Ishikawa (cell line): ENCODE measurements at regions not wholly inside any gene's neighbourhood (a gene's known extent, or its start where the extent isn't known, plus 50 kb on each side); places are given as distances from the start of the nearest gene placed in this dataset.

ENCODE experiments used
- CEBPB ChIP-seq: IDR thresholded peaks from 2 replicates; pipeline ENCODE4 v1.6.1; 2012
- EGR1 ChIP-seq: IDR thresholded peaks from 2 replicates; pipeline ENCODE4 v1.6.1; 2012
- EP300 ChIP-seq: IDR thresholded peaks from 2 replicates; pipeline ENCODE4 v1.6.1; 2012; ENCODE audit warnings: borderline replicate concordance
- MAX ChIP-seq: IDR thresholded peaks from 2 replicates; pipeline ENCODE4 v1.6.1; 2012
- NFIC ChIP-seq: IDR thresholded peaks from 2 replicates; pipeline ENCODE4 v1.6.1; 2012
- REST ChIP-seq: IDR thresholded peaks from 2 replicates; pipeline ENCODE4 v1.6.1; 2012; ENCODE audit warnings: low read depth, mild to moderate bottlenecking
- TAF1 ChIP-seq: IDR thresholded peaks from 2 replicates; pipeline ENCODE4 v1.6.1; 2012; ENCODE audit warnings: low read depth, mild to moderate bottlenecking
- TEAD4 ChIP-seq: IDR thresholded peaks from 2 replicates; pipeline ENCODE4 v1.6.1; 2012

GRCh38 chr3:16770792-16771191, 114.0 kb upstream of the PLCL2 start:
- TF ChIP-seq CEBPB, result no peak
- no peak for TF ChIP-seq EP300
- no peak for TF ChIP-seq TEAD4
- no peak for TF ChIP-seq REST
- TF ChIP-seq NFIC, result no peak
- no peak for TF ChIP-seq MAX
- no peak for TF ChIP-seq EGR1
- no peak for TF ChIP-seq TAF1
